Psoas muscle (tissue), 7 donors: ENCODE measurements at regions not wholly inside any gene's neighbourhood (a gene's known extent, or its start where the extent isn't known, plus 50 kb on each side); places are given as distances from the start of the nearest gene placed in this dataset.

Experiments
- ATAC-seq, 4 donors: fragments of 200-7000 bp; cut with Tn5 transposase; one replicate each; pipeline ENCODE4 v1.9.1; 2020; ENCODE audit warnings: moderate library complexity in 3 of 4, mild to moderate bottlenecking in 2 of 4
- DNase-seq, 2 donors: peaks; one replicate each; pipeline ENCODE4 v3.0.0-alpha.2; 2020
- H3K27ac ChIP-seq: fragments of 200-600 bp; one replicate; pipeline ENCODE4 v1.8.0; 2022
- H3K27me3 ChIP-seq, 3 donors: fragments of 200-600 bp in 1 of 3; one replicate each; pipeline versions ENCODE4 v1.6.1 to v1.8.0; 2013 to 2022; ENCODE audit warnings: low read length in 2 of 3, mild to moderate bottlenecking in 2 of 3, moderate library complexity in 1 of 3; ENCODE audit not compliant: insufficient read depth in 3 of 3
- H3K36me3 ChIP-seq, 2 donors: fragments of 200-600 bp in 1 of 2; one replicate each; pipeline versions ENCODE4 v1.6.1 to v1.8.0; 2013 to 2022; ENCODE audit warnings: low read depth in 1 of 2, mild to moderate bottlenecking in 1 of 2, moderate library complexity in 1 of 2; ENCODE audit not compliant: insufficient read depth in 1 of 2
- H3K4me1 ChIP-seq: fragments of 200-600 bp; one replicate; pipeline ENCODE4 v1.8.0; 2022
- H3K4me3 ChIP-seq: fragments of 200-600 bp; one replicate; pipeline ENCODE4 v1.8.0; 2022; ENCODE audit warnings: mild to moderate bottlenecking
- H3K9me3 ChIP-seq: fragments of 200-600 bp; one replicate; pipeline ENCODE4 v1.8.0; 2022
- CTCF ChIP-seq: fragments of 200-600 bp; IDR thresholded peaks from one replicate; pipeline ENCODE4 v1.8.0; 2022; ENCODE audit warnings: antibody characterized with exemption
- WGBS, 3 donors: extraction: QIAGEN DNeasy Blood & Tissue Kit; methylation state at CpG; one replicate each; pipeline versions ENCODE4 v1.1.6 to v1.1.7; 2013; 5-methylcytosine and 5-hydroxymethylcytosine counted together
- intact Hi-C, 2 donors: fragments of 100-400 bp; cut with DNase I; formaldehyde crosslinking; loops; one replicate each; pipeline versions ENCODE4 v1.11.0 to v1.14.2; 2022
- donor health status: healthy with polysubstance abuse.
- donor health status: DM: no; HTN: no; CAD: no; lungs with moderate emphysema.
- donor health status: Bipolar disorder and iron deficiency.
- donor health status: healthy.
- donor health status: DM: yes; HTN: yes; CAD: no.
- donor health status: DM: no; HTN: no; CAD: no.
- donor health status: DM: yes; HTN: yes; CAD: no.

DNA sequence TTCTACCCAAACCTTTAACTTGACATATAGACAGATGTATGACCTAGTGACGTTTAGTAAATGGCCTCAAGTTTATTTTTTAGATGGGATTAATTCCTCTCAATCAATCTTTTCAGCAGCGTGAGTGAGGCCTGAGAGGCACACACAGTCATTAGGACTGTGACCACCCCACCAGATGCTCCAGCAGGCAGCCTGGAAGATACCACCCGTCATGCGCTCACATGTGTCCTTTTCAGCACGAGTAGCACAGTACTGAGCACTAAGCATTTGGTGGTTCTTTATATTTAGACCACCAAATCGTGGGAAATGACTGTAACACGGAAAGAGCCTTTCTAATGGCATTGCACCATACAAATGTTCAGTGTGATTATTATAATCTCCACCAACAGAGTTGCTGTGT, 354.6 kb upstream of the DDI1 start:
- Histone ChIP-seq H3K36me3 (no peaks in the 10 kb centered on the region), H3K27me3 (no peaks in the 10 kb centered on the region), H3K9me3 (no peaks in the 10 kb centered on the region), H3K4me1 (no peaks in the 10 kb centered on the region), H3K4me3 (no peak overlapping the region), H3K27ac (no peak overlapping the region)
- no peak for ATAC-seq
- no peak for TF ChIP-seq CTCF
- 57 to 64% (median 60%) methylated on average over 7 of the region's 7 CpGs for WGBS, 3 donors
- no peak for DNase-seq
- intact Hi-C loops, result loop anchor here in 1 of 2 donors (5.0 kb wide), 1 partner anchor 470 kb away; no protein-coding TSS in a partner anchor

GRCh38 chr11:103682318-103683184, 353.9 kb upstream of the DDI1 start:
- Histone ChIP-seq H3K4me3 (no peak overlapping the region), H3K4me1 (no peaks in the 10 kb centered on the region), H3K36me3 (no peaks in the 10 kb centered on the region), H3K9me3 (no peaks in the 10 kb centered on the region), H3K27ac (no peak overlapping the region), H3K27me3 (no peaks in the 10 kb centered on the region)
- WGBS, 3 donors, result 13 to 22% (median 13%) methylated on average over 8 of the region's 8 CpGs
- intact Hi-C loops, result loop anchor here in 1 of 2 donors (5.0 kb wide), 1 partner anchor 470 kb away; no protein-coding TSS in a partner anchor
- DNase-seq, result peak in 1 of 2 donors; percentile 37
- peak; percentile 64 to 89 (median 77) for ATAC-seq
- TF ChIP-seq CTCF, result peak; percentile 69

- no peak for DNase-seq
- Histone ChIP-seq H3K4me1 (no peaks in the 10 kb centered on the region), H3K9me3 (no peaks in the 10 kb centered on the region), H3K27me3 (no peaks in the 10 kb centered on the region), H3K36me3 (no peaks in the 10 kb centered on the region), H3K27ac (no peak overlapping the region), H3K4me3 (no peak overlapping the region)
- no peak for TF ChIP-seq CTCF
- 94 to 95% (median 95%) methylated on average over 2 of the region's 2 CpGs for WGBS, 3 donors
- intact Hi-C loops, result loop anchor here in 1 of 2 donors (5.0 kb wide), 1 partner anchor 469 kb away; no protein-coding TSS in a partner anchor
- no peak for ATAC-seq
These were observed 352.9 kb upstream of the DDI1 start for GRCh38 chr11:103683576-103683975.

GRCh38 chr11:103688924-103689323, 347.5 kb upstream of the DDI1 start:
- no peak for DNase-seq
- no peak for TF ChIP-seq CTCF
- Histone ChIP-seq H3K4me1 (no peaks in the 10 kb centered on the region), H3K4me3 (no peak overlapping the region), H3K36me3 (no peaks in the 10 kb centered on the region), H3K27ac (no peak overlapping the region), H3K27me3 (no peaks in the 10 kb centered on the region), H3K9me3 (no peaks in the 10 kb centered on the region)
- intact Hi-C loops, result no loop called here
- ATAC-seq, result no peak
- 90 to 94% (median 91%) methylated on average over 3 of the region's 3 CpGs for WGBS, 3 donors
